Smooth muscle cell (in vitro differentiated cells): ENCODE measurements at regions not wholly inside any gene's neighbourhood (a gene's known extent, or its start where the extent isn't known, plus 50 kb on each side); places are given as distances from the start of the nearest gene placed in this dataset.

Experiments used
- DNase-seq: peaks from one replicate; lab custom pipeline; 2025; ENCODE audit not compliant: unreplicated experiment; lab: John Stamatoyannopoulos, UW
- H2AFZ ChIP-seq: fragments of 200-600 bp; sonication (generic); 2 replicates; pipeline ENCODE4 v1.6.0; 2016; ENCODE audit warnings: antibody characterized with exemption, low read depth, mild to moderate bottlenecking
- H3F3A ChIP-seq: fragments of 200-600 bp; sonication (generic); 2 replicates; pipeline ENCODE4 v1.6.0; 2017; ENCODE audit warnings: antibody characterized with exemption, low read depth
- H3K27ac ChIP-seq: fragments of 200-600 bp; sonication (generic); 2 replicates; pipeline ENCODE4 v1.5.1; 2016; ENCODE audit warnings: low read depth, mild to moderate bottlenecking
- H3K27me3 ChIP-seq: fragments of 200-600 bp; sonication (generic); 2 replicates; pipeline ENCODE4 v1.6.1; 2016; ENCODE audit warnings: low read depth, mild to moderate bottlenecking
- H3K36me3 ChIP-seq: fragments of 200-600 bp; sonication (generic); 2 replicates; pipeline ENCODE4 v1.5.1; 2016; ENCODE audit warnings: low read depth
- H3K4me1 ChIP-seq: fragments of 200-600 bp; sonication (generic); 2 replicates; pipeline ENCODE4 v1.5.1; 2016; ENCODE audit warnings: low read depth
- H3K4me2 ChIP-seq: fragments of 200-600 bp; sonication (generic); 2 replicates; pipeline ENCODE4 v1.6.0; 2016; ENCODE audit warnings: mild to moderate bottlenecking
- H3K4me3 ChIP-seq: fragments of 200-600 bp; sonication (generic); 2 replicates; pipeline ENCODE4 v1.5.1; 2016; ENCODE audit warnings: mild to moderate bottlenecking
- H3K79me2 ChIP-seq: fragments of 200-600 bp; sonication (generic); 2 replicates; pipeline ENCODE4 v1.6.0; 2016; ENCODE audit warnings: low read depth, mild to moderate bottlenecking
- H3K9ac ChIP-seq: fragments of 200-600 bp; sonication (generic); 2 replicates; pipeline ENCODE4 v1.6.0; 2016; ENCODE audit warnings: low read depth
- H3K9me3 ChIP-seq: fragments of 200-600 bp; sonication (generic); replicated peaks from 2 replicates; pipeline ENCODE4 v1.5.1; 2016; ENCODE audit warnings: low read depth
- H4K20me1 ChIP-seq: fragments of 200-600 bp; sonication (generic); 2 replicates; pipeline ENCODE4 v1.6.0; 2016; ENCODE audit warnings: low read depth
- WGBS: methylation state at CpG from one replicate; pipeline ENCODE4 v1.1.7; 2016; ENCODE audit warnings: low lambda C conversion rate; 5-methylcytosine and 5-hydroxymethylcytosine counted together
- TF ChIP-seq, protein P1 (sequence below): fragments of 200-600 bp; sonication (generic); IDR thresholded peaks from 2 replicates; pipeline ENCODE4 v1.5.1; 2017; ENCODE audit warnings: borderline replicate concordance, mild to moderate bottlenecking, antibody characterized with exemption; ENCODE audit not compliant: insufficient read depth, poor library complexity, severe bottlenecking

DNA sequence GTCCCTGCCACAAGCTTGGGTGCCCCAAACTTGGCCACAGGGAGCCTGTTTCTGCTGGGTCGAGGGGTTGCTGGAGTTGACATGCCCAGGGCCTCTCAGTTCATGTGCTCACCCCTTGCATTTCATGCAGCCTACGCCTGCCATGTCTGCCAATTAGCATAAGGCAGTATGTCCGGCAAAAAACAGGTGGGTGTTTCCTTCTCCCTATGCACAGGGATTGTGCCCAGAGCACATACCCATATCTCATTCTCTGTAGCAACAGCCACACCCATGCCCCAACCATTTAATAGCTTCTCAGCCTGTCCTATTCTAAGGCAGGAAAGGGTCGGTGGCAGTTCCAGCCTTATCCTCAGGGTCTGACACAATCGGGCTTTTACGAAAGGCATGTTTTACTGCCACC is 340.4 kb upstream of the ASIC2 start:
- Histone ChIP-seq H3K27ac (no peak overlapping the region), H3K79me2 (no peaks in the 10 kb centered on the region), H3K9me3 (no peaks in the 10 kb centered on the region), H3K4me1 (no peaks in the 10 kb centered on the region), H4K20me1 (no peaks in the 10 kb centered on the region), H3K27me3 (peaks cover 9% of the 10 kb centered on the region), H3K4me2 (no peak overlapping the region), H3F3A (no peaks in the 10 kb centered on the region), H3K4me3 (no peak overlapping the region), H2AFZ (no peak overlapping the region), H3K36me3 (no peaks in the 10 kb centered on the region), H3K9ac (no peak overlapping the region)
- WGBS, result 90% methylated on average over 6 of the region's 6 CpGs
- TF ChIP-seq, protein P1, sequence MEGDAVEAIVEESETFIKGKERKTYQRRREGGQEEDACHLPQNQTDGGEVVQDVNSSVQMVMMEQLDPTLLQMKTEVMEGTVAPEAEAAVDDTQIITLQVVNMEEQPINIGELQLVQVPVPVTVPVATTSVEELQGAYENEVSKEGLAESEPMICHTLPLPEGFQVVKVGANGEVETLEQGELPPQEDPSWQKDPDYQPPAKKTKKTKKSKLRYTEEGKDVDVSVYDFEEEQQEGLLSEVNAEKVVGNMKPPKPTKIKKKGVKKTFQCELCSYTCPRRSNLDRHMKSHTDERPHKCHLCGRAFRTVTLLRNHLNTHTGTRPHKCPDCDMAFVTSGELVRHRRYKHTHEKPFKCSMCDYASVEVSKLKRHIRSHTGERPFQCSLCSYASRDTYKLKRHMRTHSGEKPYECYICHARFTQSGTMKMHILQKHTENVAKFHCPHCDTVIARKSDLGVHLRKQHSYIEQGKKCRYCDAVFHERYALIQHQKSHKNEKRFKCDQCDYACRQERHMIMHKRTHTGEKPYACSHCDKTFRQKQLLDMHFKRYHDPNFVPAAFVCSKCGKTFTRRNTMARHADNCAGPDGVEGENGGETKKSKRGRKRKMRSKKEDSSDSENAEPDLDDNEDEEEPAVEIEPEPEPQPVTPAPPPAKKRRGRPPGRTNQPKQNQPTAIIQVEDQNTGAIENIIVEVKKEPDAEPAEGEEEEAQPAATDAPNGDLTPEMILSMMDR, result no peak
- no peak for DNase-seq

DNA sequence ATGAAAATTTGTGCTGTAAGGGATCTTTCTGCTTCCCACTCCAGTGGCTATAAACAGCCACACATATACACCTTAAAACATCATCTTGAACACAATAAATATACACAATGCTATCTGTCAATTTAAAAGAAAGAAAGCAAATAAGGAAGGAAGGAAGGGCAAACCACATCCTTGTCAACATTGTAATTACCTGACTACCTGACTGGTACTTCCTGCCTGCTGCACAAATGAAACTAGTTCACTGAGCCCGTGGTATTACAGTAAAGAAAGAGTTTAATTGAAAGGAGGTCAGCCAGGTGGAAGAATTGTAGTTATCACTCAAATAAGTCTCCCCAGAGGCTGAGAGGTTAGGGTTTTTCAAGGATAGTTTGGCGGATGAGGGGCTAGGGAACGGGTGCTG is 344.4 kb upstream of the ASIC2 start:
- Histone ChIP-seq H3K9ac (no peak overlapping the region), H3K79me2 (no peaks in the 10 kb centered on the region), H3K27ac (no peak overlapping the region), H3K4me1 (peaks cover 8% of the 10 kb centered on the region), H3K27me3 (peaks cover 11% of the 10 kb centered on the region), H3K36me3 (no peaks in the 10 kb centered on the region), H4K20me1 (no peaks in the 10 kb centered on the region), H2AFZ (no peak overlapping the region), H3K4me2 (no peak overlapping the region), H3F3A (no peaks in the 10 kb centered on the region), H3K9me3 (no peaks in the 10 kb centered on the region), H3K4me3 (no peak overlapping the region)
- WGBS, result 70% methylated on average over 3 of the region's 3 CpGs
- no peak for DNase-seq
- TF ChIP-seq, protein P1, result no peak

DNA sequence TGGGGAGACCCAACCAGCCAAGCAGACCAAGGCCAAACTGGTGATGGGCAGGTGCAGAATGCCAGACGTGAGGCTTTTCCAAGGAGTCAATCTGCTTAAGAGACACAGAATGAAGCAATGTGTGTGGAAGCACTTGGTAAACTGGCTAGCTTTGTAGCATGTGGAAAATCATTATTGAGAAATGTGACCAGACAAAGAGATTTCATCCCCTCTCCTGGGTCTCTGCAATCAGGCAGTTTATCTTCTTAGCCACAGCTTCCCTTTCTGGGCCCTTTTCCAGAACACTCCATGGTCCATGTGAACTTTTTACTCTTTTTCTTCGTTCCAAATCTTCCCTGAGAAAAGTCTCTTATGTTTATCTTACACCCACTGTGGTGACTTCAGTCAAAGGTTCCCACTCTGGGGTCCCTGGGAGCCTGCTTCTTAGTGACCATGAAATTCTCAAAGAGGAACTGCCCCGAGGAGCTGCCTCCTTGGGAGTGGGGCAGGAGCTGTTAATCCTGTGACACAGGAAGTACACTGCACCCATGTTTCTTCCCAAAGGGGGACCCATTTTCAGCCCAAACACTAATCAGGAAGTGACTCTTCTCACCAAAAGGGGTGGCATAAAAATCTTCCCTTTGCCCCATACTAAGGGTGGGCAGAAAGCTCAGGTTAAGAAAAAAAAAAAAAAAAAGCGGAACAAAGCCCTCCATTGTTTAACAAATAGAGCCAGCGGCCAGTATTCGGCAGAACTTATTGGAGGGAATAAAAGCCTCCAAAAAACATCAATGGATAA is 346.2 kb upstream of the ASIC2 start:
- H3K4me3 ChIP-seq, result no peak overlapping the region
- H3K4me2 ChIP-seq, result no peak overlapping the region
- peaks cover 8% of the 10 kb centered on the region for H3K4me1 ChIP-seq
- no peak for DNase-seq
- TF ChIP-seq, protein P1, result no peak
- H4K20me1 ChIP-seq, result no peaks in the 10 kb centered on the region
- H3K27ac ChIP-seq, result no peak overlapping the region
- H3F3A ChIP-seq, result no peaks in the 10 kb centered on the region
- H3K27me3 ChIP-seq, result peaks cover 7% of the 10 kb centered on the region
- H3K79me2 ChIP-seq, result no peaks in the 10 kb centered on the region
- WGBS, result 69% methylated on average over 6 of the region's 6 CpGs
- no peak overlapping the region for H3K9ac ChIP-seq
- H3K36me3 ChIP-seq, result no peaks in the 10 kb centered on the region
- no peak overlapping the region for H2AFZ ChIP-seq
- H3K9me3 ChIP-seq, result no peaks in the 10 kb centered on the region

DNA sequence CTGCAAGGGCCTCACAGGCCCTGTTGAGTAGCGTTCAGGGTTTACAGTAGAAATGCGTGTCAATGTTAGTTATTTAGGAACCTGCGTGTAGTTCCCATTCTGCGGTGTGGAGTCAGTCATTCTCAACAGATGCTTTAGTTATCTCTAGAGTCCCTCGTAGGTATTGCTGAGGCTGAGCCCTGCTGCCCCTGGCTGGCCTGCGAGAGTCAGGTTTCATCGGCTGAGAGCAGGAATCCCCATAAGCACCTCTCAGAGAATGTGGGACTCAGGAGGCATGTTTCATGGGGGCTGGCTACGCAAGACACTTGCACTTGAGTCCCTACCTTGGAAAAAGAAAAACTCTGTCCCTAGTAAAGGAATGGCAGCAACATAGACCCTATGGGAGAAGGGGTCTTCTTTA is 347.5 kb upstream of the ASIC2 start:
- Histone ChIP-seq H3K79me2 (no peaks in the 10 kb centered on the region), H3K36me3 (no peaks in the 10 kb centered on the region), H4K20me1 (no peaks in the 10 kb centered on the region), H3K4me3 (no peak overlapping the region), H2AFZ (no peak overlapping the region), H3K9me3 (no peaks in the 10 kb centered on the region), H3K4me2 (no peak overlapping the region), H3K27ac (no peak overlapping the region), H3K9ac (no peak overlapping the region), H3F3A (no peaks in the 10 kb centered on the region), H3K27me3 (peaks cover 7% of the 10 kb centered on the region), H3K4me1 (peaks cover 8% of the 10 kb centered on the region)
- DNase-seq, result no peak
- 77% methylated on average over 8 of the region's 8 CpGs for WGBS
- TF ChIP-seq, protein P1, result no peak
